Activated naive CD4-positive, alpha-beta T cell treated with anti-CD3 and anti-CD28 coated beads, Interleukin-2, amount 50 U/mL, for 16 hours (primary cell): ENCODE measurements at regions not wholly inside any gene's neighbourhood (a gene's known extent, or its start where the extent isn't known, plus 50 kb on each side); places are given as distances from the start of the nearest gene placed in this dataset.

ENCODE experiments used
- DNase-seq: peaks from one replicate; pipeline ENCODE4 v3.0.0-alpha.2; 2020

DNA sequence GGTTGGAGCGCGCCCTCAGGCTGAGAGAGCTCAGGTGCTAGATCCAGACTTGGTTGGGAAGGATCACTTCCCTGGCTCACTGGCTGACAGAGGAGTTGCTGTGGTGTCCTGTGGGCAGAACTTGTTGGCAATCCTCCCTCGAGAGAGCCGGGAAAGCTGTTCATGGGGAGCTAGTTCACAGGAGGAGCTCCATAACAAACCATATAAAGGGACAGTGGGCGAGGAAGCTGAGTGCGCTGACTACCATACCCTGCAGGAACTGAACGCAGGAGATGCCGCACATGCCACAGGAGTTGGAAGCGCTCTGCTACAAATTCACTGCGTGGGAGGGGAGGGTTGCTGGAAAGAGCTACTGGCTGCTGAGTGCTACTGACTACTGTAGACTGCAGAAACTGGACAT, 243.2 kb downstream of the OGFRL1 start:
- no peak for DNase-seq

- no peak for DNase-seq
Observed at GRCh38 chr6:71533939-71534379, 245.3 kb downstream of the OGFRL1 start.

DNA sequence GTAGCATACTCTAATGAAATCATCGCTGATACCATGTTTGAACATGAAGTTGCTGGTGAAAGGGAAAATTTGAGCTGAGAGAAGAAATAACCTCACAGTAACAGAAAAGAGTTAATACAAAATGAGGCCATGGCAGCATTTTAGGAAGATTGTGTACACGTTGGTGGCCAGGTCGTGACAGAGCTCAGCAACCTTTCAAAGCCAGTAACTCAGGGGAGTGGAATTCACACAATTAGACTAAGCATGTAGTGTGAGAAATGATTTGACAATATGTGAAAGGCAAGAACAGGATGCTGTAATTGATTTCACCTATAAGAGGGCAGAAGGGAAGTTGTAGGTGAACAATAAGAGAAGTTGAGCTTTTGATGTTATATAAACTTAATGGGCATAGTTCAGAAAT, 246.3 kb downstream of the OGFRL1 start:
- DNase-seq, result no peak

- no peak for DNase-seq
Observed at GRCh38 chr6:71537717-71538116, 249.1 kb downstream of the OGFRL1 start.

GRCh38 chr6:71544028-71544427, 255.4 kb downstream of the OGFRL1 start:
- no peak for DNase-seq

DNA sequence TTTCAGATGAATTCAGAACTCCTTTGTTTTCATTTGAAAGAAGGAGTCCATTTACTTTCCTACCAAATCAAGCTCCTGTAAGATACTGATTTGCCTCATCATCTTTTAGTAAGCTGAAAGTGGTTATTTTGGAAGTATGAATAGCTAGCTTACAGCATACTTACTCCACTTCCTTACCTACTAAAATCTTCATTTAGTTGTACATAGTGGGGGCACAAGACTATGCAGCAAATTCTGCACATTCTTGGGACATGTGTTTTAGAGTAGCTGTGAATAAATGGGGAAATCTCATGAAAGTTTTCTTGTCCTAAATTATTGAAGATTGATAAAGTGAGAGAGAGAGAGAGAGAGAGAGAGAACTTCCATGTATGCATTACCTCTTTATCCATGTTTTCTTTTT, 256.3 kb downstream of the OGFRL1 start:
- DNase-seq, result no peak

DNA sequence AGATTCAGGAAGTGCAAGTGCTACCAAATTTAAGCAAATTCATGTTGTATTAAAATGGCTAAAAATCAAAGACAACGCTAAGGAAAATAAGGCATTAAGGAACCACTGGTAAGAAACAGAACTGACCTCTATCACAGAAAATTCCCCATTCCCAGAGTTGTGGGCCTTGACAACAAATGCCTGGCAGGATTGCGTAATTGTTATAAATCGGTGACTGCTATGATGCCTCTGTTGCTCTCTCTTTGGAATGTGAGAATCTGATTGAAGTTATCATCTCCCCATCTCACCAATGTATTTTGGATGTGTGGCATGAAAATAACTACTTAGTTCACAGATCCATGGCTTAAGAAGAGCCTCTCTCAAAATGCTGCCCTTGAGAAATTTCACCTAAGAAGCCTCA, 257.3 kb downstream of the OGFRL1 start:
- no peak for DNase-seq

DNA sequence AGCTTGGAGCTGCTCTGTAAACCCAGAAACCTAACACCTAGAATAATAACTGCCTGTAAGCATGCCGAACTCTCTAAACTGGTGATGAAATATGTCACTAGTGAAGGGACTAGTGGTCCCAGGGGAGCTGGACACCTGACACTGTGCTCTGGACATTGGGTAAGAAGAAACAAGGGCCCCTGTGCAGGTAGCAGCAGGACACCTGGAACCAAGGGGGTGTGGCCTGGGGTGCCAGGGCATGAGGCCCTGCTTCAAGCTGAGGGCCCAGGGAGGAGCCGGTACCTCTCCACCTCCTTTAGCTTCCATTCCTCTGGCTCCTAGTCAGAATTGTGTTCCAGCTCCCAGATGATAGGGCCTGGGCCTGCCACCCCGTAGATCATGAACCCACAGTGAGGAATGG, 263.2 kb downstream of the OGFRL1 start:
- no peak for DNase-seq

GRCh38 chr6:71556141-71556540, 267.5 kb downstream of the OGFRL1 start:
- DNase-seq, result no peak

DNA sequence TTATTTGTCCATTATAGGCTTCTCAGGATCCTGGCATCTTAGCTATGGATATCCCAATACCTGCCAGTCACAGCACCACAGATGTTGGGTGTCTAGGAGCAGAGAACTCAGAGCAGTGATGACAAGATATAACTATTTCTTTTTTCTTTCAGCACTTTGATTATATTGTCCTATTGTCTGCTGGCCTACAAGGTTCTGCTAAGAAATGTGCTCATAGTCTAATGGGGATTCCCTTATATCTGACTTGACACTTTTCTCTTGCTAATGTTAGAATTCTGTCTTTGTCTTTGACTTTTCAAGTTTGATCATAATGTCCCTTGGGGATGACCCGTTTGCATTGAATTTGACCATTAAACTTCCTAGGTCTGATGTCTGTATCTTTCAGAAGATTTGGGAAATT, 270.4 kb downstream of the OGFRL1 start:
- DNase-seq, result no peak

DNA sequence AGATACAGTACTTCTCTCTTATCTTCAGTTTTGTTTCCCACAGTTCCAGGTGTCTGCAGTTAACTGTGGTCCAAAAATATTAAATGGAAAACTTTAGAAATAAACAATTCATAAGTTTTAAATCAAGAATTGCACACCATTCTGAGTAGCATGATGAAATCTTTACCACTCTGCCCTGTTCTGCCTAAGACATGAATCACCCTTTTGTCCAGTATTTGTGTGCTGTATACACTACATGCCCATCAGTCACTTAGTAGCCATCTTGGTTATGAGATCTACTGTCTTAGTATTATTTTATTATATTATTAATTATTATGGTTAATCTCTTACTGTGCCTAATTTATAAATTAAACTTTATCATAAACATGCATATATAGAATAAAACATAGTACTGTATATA, 279.0 kb downstream of the OGFRL1 start:
- no peak for DNase-seq

DNA sequence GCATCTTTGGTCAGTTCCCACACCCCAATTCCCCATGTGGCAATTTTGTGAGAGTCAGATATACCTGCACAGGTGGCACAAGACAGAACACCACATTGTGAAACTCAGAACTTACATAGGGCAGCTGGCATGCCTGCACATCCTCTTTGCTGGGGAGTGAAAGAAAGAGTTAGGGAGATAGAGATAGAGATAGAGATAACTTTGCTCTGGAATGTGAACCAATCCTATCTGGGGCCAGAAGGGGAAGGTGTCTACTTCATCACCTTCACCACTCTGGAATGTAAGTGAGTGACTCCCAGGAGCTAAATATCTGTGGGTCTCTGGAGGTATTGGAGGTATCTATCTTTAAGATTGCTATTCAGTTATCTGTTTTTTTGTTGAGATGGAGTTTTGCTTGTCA, 289.2 kb downstream of the OGFRL1 start:
- DNase-seq, result no peak

DNA sequence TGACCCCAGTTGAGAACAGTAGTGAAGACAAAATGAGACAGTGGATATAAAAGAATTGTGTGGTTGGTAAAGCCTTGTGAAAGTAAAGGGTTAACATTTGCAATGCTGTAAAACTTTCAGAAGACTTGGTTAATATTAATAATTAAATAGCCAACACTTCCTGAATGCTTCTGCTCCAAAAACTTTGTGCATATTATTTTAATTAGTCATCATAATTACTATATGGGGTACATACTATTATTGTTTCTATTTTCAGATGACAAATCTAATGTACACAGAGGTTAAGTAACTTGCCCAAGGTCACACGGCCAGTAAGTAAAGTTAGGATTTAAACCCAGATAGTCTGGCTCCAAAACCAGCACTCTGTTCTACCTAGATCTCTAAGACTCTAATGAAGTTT, 291.3 kb downstream of the OGFRL1 start:
- DNase-seq, result no peak

GRCh38 chr6:71582820-71583219, 294.2 kb downstream of the OGFRL1 start:
- no peak for DNase-seq

- DNase-seq, result peak; percentile 9
Observed at GRCh38 chr6:71584712-71585436, 296.3 kb downstream of the OGFRL1 start.

- DNase-seq, result peak; percentile 8
Observed at GRCh38 chr6:71585472-71585871, 296.9 kb downstream of the OGFRL1 start.

GRCh38 chr6:71588490-71588889, 297.9 kb upstream of the RIMS1 start:
- DNase-seq, result peak; percentile 9

- no peak for DNase-seq
Observed at GRCh38 chr6:71589254-71589653, 297.1 kb upstream of the RIMS1 start.

- DNase-seq, result no peak
Observed at GRCh38 chr6:71592643-71593042, 293.7 kb upstream of the RIMS1 start.

DNA sequence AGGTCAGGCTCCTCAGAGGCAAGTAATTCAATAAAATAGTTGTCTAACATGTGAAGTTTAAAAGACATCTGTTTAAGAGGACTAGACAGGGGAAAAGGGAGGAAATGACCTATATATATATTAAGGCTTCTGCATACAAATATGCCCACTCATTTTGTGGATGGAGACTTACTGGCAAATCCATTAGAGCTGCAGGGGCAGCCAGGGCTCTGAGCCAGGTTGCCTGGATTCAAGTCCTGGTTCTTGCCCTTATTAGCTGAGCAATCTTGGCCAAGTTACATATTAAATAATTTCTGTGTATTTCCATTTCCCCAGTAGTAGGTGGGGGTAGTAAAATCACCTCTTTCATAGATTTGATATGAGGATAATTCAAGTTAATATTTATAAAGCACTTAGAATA, 287.0 kb upstream of the RIMS1 start:
- no peak for DNase-seq

GRCh38 chr6:71602385-71603007, 283.9 kb upstream of the RIMS1 start:
- no peak for DNase-seq

DNA sequence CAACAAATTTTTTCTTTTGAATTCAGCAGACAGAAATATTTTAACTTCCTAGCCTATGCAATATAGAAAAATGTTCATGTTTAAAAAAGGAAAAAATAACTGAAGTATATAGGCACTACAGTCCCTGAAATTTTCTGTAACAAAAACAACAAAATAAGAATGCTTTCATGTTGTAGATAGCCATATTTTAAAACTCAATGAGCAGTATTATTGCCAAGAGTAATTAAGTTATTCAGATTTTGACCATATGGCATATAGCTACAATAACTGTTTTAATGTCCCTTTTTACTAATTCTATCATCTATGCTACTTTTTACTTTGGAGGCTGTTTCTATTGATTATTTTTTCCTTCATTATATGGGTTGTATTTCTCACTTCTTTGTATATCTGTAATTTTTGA, 283.3 kb upstream of the RIMS1 start:
- DNase-seq, result no peak

GRCh38 chr6:71608646-71609045, 277.7 kb upstream of the RIMS1 start:
- no peak for DNase-seq

DNA sequence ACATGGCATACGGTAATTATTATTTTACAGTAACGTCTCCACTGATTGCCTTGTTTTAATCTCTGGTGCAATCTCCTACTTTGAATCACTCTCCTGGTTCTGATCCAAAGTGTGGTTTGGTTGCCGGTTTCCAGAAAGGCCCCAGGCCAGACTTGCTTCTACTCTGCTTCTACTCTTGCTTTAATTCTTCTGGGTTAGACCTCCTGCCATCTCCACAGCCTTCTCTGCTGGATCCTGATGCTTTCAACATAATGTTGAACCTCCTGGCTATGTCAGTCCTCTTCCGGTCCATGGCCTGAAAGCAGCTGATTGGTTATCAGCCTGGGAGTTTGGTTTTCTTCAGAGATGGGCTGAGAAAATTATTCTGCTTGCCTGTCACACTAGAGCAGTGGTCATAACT, 266.5 kb upstream of the RIMS1 start:
- no peak for DNase-seq

GRCh38 chr6:71621918-71622519, 264.3 kb upstream of the RIMS1 start:
- no peak for DNase-seq
